GM19023 (cell line): ENCODE measurements at regions not wholly inside any gene's neighbourhood (a gene's known extent, or its start where the extent isn't known, plus 50 kb on each side); places are given as distances from the start of the nearest gene placed in this dataset.

ENCODE experiments used
- ATAC-seq: cut with Tn5 transposase; IDR thresholded peaks from one replicate; pipeline ENCODE4 v1.9.1; 2021; ENCODE audit warnings: mild to moderate bottlenecking, moderate library complexity; ENCODE audit not compliant: unreplicated experiment

GRCh38 chr3:194801461-194802432 lies 116.1 kb downstream of the FAM43A start:
- no peak for ATAC-seq

GRCh38 chr3:194804796-194805195 lies 119.1 kb downstream of the FAM43A start:
- ATAC-seq = no peak

- ATAC-seq = no peak
Observed at GRCh38 chr3:194805546-194805945, 119.9 kb downstream of the FAM43A start.

- no peak for ATAC-seq
Observed at GRCh38 chr3:194806991-194807630, 121.4 kb downstream of the FAM43A start.

GRCh38 chr3:194808640-194809097 lies 123.0 kb downstream of the FAM43A start:
- no peak for ATAC-seq

- ATAC-seq = no peak
Observed at GRCh38 chr3:194809382-194809781, 123.7 kb downstream of the FAM43A start.

- no peak for ATAC-seq
Observed at GRCh38 chr3:194810076-194810475, 124.4 kb downstream of the FAM43A start.

- no peak for ATAC-seq
Observed at GRCh38 chr3:194811118-194811517, 125.4 kb downstream of the FAM43A start.

- no peak for ATAC-seq
Observed at GRCh38 chr3:194812176-194812575, 126.5 kb downstream of the FAM43A start.

GRCh38 chr3:194814878-194815357 lies 129.2 kb downstream of the FAM43A start:
- ATAC-seq = no peak

- no peak for ATAC-seq
Observed at GRCh38 chr3:194816748-194817591, 131.3 kb downstream of the FAM43A start.

GRCh38 chr3:194817592-194817930 lies 131.9 kb downstream of the FAM43A start:
- ATAC-seq = no peak

GRCh38 chr3:194817936-194818335 lies 132.3 kb downstream of the FAM43A start:
- no peak for ATAC-seq

GRCh38 chr3:194824100-194824499 lies 138.4 kb downstream of the FAM43A start:
- ATAC-seq = no peak

- no peak for ATAC-seq
Observed at GRCh38 chr3:194824701-194825111, 139.0 kb downstream of the FAM43A start.

- no peak for ATAC-seq
Observed at GRCh38 chr3:194826594-194826993, 140.9 kb downstream of the FAM43A start.

GRCh38 chr3:194827486-194827885 lies 141.8 kb downstream of the FAM43A start:
- ATAC-seq = no peak

GRCh38 chr3:194828116-194828515 lies 142.4 kb downstream of the FAM43A start:
- no peak for ATAC-seq

- no peak for ATAC-seq
Observed at GRCh38 chr3:194828926-194829325, 143.2 kb downstream of the FAM43A start.

GRCh38 chr3:194830401-194830800 lies 144.7 kb downstream of the FAM43A start:
- no peak for ATAC-seq

- ATAC-seq = no peak
Observed at GRCh38 chr3:194830978-194831377, 145.3 kb downstream of the FAM43A start.
